ENCODE measurements at regions not wholly inside any gene's neighbourhood (a gene's known extent, or its start where the extent isn't known, plus 50 kb on each side); places are given as distances from the start of the nearest gene placed in this dataset.
"Not testable (repeated sequence)": the region's sequence is repeated elsewhere in the genome, so short reads cannot be mapped to it uniquely, and the experiment has no call there.

DNA sequence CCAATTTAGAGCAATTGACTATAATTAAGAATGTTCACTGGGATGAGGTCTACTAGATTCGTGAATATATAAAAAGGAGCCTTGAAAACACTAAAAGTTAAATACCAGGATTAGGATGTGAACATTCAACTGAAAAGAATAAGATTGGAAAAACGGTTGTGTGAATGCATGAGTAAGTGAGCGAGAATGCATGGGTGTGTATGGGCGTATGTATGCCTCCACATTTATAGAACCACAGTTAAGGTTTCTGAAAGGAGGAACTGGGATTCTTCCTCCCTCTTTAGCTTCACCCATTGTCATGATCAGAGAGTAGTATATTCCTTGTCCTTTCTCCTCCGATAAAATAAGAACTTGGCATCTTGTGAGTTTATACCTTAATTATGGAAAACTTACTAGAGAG, 151.1 kb upstream of the UBE2E3 start:
- peak; percentile 80 for ATAC-seq

DNA sequence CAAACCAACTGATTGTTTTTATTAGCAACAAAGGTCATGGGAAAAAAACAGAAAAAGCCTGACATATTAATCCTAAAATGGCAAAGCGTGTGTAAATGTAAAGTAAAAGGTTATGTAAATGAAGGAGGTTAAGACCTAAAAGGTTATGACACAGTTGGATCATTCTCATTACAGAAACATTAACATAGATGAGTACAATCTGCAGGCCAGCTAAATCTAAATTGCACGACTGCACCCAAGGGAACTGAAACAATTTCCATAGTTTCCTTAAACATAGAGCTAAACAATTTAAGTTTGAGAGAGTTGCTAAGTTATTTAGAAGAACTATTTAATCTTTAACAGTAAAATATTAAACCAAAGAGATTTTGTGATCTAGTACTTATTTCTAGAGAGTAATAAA, 151.6 kb upstream of the UBE2E3 start:
- ATAC-seq: no peak

DNA sequence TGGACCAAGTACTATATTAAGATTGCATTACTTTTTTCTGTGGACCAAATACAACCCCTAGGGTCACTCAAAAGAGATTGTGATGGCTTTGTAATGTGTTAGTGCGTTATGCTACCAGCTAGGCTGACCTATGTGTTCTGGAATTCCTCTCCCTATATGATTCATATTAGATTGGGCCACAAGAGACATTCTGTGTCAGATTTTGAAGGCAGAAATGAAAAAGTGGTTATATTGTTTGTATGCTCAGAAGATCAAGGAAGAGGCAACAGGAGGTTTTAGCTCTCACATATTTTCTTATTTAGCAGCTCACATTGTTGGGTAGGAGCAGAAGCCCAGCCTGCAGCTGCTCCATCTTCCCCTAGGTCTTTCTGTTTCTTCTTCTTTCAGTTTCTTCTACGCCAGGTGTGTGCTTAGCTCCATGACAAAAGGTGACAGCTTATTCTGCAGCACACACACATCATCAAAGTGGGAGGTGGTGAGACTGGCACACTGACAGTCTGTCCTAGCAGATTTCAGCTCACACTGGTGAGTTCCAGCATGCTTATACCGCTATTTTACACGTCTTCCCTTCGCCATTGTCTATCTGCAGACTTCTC, 156.8 kb upstream of the UBE2E3 start:
- no peak for ATAC-seq

DNA sequence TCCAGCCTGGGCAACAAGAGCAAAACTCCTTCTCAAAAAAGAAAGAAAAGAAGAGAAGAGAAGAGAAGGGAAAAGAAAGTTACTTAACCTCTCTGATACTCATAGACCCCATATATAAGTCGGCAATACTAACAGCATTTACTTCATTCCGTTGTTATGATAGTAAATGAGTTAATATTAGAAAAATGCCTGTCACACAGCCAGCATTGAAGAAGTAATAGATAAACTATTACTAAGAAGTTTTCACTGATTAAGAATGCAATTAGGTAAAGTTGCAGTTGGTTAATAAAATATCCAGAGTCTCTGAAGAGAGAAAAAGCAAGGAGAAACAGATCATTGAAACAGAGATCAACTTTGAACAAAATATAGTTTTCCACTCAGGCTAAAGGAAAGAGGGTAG, 161.3 kb upstream of the UBE2E3 start:
- ATAC-seq: no peak

DNA sequence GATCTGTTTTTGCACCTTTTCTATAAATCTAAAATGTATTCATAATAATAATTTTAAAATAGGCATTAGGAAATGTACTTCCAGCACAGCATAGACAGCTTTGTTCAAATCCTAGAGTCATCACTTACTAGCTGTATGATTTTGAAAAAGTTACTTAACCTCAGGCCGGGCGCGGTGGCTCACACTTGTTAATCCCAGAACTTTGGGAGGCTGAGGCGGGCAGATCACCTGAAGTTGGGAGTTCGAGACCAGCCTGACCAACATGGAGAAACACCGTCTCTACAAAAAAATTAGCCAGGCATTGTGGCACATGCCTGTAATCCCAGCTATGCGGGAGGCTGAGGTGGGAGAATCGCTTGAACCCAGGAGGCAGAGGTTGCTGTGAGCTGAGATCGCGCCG, 161.7 kb upstream of the UBE2E3 start:
- not testable (repeated sequence) for ATAC-seq

DNA sequence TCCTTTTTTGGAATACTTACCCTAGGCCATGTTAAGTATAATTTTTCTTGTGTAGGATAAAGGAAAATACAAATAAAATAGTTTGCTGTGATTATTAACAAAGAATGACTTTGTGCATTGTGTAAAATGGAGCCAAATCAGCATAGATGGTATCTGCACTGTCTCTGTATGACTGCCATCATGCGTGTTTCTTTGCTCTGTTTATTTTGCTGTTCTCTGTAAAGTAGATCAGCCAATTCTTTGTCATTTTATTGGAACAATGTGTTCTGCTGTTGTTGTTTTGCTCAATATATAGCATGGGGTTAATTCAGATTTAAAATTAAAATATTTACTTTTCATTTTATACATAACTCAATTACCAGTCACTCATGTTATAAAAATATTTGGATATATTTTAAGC, 181.3 kb upstream of the UBE2E3 start:
- ATAC-seq: no peak

DNA sequence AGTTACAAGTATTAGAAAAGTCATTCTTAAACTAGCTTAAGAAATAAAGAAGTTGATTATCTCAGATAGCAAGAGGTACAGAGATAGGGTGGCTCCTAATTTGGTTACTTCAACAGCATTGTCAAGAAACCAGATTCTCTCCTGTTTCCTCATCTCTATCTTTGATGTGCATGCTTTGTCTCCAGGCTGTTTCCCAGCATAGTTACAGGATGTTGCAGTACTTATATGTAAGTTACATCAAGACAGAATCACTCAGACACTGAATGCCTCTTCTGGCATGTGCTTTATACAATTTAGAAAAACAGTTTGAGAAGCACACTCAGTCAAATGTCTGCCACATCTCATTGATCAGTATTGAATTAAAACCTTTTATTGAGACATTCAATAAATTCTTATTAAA, 189.5 kb upstream of the UBE2E3 start:
- ATAC-seq: no peak

DNA sequence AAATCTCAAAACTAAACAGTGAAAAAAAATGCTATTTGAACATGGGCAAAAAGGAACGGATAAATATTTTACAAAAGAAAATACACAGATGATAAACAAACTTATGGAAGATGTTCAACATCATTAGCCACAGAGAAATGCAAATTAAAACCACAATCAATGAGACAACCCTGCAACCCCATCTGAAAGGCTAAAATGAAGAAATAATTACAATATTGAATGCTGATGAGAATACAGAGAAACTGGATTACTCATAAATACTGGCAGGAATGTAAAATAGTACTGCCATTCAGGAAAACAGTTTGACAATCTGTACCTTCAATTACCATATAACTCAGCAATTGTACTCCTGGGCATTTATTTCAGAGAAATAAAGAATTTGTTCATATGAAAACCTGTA, 193.1 kb upstream of the UBE2E3 start:
- no peak for ATAC-seq

DNA sequence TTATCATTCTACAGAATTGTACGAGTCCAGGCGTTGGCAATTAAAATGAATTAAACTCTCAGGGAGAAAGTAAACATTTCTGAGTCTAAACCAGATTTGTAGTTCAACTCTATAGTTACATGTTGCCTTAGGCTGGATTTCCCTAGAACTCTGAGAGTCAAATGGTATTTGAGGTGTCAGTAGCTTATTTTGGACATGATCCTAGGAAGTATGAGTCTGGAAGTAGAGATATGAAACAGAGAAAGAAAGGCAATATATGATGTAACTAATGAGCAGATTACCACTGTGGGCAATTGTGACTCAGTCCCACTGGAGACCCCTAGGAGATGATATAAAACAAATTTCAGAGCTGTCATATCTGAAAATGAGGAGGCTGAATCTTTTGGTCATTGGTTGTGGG, 199.1 kb upstream of the UBE2E3 start:
- ATAC-seq: no peak

DNA sequence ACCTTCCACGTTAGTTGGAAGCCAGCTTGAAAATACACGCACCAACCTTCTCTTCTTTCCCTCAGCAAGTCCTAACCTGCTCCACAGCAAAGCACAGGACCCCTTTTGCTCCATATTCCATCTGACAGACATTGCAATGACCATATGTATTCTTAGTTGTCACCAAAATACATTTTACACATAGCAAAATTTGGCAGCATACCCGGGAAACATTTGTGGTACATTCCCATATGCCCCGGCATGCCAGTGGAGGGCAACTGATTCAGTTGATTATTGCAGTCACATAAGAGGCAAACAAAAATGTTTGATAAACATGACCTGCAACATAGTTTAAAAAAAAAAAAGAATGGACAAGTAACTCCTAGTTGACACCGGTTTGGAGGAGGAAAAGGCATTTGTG, 202.1 kb upstream of the UBE2E3 start:
- ATAC-seq: no peak

DNA sequence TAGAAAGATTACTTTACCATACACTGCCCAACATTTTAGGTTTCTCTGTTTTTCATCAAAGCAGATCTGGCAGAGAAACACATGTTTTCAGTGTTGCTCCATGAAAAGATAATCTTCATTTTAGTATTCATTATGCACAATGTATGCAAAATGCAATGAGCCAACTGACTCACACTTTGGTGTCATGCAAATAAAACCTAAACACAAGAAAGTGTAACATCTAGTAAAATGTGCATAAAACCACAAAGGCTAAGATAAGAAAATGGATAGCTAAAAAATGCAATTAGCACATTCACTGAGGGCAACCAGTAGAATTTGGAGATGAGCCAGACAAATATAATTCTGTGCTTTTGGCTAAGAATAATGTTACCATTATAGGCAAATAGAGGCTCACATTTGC, 203.5 kb upstream of the UBE2E3 start:
- no peak for ATAC-seq

DNA sequence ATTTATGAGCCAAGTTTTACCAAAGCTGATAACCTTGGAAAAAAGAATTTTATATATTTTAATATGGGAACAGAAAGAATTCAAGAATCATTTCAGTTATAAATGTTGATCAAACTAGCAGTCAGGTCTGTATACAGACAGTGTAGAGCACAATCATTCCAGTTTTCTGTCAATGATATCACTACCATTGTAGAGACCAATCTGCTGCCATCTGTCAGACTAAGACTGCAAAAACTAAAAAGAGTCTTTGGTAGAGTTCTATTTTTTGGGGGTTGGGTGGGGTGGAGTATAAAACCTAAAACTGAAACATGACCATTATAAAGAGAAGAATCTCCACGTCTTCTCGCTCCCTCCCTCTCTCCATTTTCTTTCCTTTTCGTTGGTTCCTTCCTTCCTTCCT, 204.7 kb upstream of the UBE2E3 start:
- ATAC-seq: no peak

DNA sequence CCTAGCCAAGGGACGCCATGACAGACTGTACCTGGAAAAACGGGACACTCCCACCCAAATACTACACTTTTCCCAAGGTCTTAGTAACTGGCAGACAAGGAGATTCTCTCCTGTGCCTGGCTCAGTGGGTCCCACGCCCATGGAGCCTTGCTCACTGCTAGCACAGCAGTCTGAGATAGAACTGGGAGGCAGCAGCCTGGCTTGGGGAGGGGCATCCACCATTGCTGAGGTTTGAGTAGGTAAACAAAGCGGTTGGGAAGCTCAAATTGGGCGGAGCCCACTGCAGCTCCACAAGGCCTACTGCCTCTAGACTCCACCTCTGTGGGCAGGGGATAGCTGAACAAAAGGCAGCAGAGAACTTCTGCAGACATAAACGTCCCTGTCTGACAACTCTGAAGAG, 215.1 kb upstream of the UBE2E3 start:
- ATAC-seq: not testable (repeated sequence)

DNA sequence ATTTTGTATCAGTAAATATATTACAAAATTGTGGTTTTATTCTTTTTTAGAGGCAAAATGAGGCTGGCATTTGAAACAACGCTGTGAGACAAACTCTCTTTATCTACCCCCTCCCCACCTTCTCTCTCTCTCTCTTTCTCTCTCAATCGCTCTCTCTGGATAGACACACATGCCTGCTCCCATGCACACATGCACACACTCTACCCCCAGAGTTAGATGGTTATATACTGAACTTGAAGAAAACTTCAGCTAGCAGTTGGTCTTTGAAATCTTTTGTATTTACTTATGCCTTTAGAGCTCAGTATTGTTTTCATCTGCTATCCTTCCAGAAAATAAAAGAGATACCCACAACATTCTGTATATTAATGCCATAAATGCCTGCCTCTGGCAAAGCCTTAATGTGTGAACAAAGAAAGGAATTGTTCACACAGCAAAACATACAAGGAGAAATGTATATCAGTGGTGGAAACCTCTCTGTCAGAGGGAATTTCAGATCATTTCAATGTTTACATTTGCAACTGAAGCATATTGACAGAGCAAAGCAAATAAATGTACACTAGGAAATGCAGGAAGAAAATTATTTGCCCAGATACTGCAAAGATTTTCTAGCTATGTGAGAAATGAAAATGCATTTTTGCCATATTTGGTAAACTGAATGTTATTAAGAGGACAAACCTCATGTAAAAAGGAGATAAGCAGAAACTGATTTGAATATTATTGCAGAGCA, 217.0 kb upstream of the UBE2E3 start:
- ATAC-seq: no peak

DNA sequence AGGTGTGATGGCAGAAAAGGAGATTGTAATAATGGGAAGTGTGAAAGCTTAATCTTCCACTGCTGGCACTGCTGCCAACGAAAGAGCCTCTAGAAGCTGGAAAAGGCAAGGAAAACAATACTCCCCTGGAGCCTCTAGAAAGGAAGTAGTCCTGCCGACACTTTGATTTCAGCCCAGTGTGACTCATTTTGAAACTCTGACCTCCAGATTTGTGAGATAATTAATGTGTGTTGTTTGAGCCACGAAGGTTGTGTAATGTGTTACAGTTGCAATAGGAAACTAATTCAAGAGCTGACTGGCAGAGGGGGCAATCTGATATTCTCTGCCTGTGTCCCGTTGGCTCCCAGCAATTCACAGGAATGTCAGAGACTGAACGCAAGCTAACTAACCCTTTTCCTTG, 219.2 kb upstream of the UBE2E3 start:
- ATAC-seq: no peak

DNA sequence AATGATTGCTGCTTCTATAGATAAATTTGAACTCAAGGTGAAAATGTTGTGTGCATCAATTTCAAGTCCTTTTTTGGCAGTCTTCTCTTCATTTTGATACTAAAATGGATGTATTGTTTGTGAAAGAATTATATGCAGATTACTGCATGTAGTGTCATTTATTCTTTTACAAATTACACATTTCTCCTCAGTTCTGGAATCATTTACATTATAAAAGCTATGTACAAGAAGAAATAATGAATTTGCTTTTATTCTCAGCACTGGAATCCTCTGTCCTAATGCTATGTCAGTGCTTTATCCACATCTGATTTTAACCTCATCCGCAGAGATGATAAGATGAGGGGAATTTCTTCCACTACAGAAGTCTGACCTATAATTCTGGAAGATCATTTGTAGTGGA, 220.8 kb upstream of the UBE2E3 start:
- ATAC-seq: no peak

DNA sequence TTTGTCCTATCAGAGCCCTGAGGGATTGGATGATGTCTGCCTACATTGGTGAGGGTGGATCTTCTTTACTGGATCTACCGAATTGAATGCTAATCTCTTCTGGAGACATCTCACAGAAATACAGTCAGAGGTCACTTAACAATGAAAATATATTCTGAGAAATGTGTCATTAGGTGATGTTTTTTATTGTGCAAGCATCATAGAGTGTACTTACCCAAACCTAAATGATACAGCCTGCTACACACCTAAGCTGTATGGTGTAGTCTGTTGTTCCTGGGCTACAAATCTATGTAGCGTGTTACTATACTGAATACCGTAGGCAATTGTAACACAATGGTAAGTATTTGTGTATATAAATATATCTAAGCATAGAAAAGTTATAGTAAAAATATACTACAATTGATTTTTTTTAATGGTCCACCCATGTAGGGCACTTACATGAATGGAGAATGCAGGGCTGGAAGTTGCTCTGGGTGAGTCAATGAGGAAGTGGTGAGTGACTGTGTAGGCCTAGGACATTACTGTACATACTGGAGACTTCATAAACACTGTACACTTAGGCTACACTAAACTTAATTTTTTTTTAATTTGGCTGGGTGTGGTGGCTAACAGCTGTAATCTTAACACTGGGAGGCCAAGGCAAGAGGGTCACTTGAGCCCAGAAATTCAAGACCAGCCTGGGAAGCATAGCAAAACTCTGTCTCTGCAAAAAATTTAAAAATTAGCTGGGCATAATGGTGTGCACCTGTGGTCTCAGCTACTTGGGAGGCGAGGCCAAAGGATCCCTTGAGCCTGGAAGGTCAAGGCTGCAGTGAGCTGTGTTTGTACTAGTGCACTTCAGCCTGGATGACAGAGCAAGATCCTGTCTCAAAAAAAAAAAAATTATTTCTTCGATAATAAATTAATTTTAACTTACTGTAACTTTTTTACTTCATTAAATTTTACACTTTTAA, 226.3 kb upstream of the UBE2E3 start:
- peak; percentile 52 for ATAC-seq

DNA sequence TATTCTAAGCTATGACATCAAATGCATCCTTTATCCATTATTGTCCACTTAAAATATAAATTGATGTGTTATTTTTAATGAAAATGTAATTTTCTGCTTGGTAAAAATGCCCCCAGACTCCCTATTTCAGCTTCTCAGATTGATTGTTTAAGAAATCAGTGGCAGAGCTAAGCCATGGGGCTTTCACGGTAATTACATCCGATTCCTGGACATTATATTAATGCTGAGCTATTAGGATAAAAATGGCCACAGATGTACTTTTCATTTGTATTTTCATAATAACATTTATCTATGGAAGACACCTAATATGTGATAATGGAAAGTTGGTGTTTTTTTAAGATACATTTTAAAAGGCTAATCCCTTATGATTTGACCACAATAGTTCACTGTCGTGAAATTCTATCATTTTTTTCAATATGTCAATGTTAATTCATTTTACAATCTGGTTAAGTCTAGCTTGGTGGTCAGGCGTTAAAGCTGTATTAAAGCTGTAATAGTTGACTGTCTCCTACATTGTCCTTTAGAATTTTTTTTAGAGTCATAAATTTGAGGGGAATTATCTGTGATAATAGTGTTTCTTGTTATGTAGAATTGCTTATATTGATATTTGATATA, 229.0 kb upstream of the UBE2E3 start:
- ATAC-seq: no peak

DNA sequence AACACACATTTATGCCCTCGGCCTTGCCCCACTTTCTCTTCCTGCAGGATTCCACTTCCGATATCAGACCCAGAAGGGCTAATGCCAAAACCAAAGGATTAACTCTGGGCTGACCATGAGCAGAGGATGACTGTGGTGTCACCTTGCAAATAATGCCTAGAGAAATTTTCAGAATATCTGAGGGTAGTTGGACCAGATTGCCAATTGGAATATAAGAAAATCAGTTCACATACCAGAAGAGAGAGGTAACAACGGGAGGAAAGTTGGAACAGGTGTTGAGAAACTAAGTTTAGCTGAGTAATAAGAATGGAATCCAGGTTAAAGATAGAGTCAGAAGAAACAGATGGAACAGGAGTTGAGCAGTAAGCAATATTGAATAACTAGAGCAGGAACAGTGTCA, 232.7 kb upstream of the UBE2E3 start:
- ATAC-seq: no peak

DNA sequence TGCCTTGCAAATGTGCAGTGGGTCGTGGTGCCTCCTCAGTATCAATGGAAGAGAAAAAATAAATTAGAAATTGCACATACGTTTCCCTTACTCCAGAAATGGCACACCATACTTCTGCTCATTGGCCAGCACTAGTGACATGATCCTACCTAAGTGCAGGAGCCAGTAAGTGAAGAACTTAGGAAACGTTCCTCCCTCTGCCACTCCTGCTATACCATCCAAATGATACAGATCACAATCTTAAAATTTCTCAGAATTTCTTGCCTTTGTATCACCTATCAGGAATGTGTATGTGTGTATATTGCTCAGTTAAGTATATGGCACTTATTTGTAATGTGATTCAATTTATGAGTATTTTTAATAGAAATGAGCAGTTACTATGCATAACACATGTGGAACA, 237.0 kb upstream of the UBE2E3 start:
- ATAC-seq: no peak

DNA sequence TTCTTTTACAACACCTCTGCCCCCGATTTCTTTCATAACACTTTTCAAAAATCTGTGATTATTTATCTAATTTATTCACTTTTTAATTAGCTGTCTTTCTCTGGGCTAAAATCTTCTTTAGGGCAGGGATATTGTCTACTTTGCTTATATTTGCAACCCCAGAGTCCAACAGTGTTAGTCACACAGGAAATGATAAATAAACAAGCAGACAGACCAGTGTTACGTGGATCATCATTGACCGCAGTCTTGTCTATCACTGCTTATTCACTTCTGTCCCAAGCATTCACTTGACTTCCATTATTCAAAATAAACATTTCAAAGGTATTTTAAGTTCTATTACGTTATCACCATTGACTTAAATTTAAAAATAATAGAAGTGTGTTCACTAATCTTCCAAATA, 237.6 kb upstream of the UBE2E3 start:
- no peak for ATAC-seq

DNA sequence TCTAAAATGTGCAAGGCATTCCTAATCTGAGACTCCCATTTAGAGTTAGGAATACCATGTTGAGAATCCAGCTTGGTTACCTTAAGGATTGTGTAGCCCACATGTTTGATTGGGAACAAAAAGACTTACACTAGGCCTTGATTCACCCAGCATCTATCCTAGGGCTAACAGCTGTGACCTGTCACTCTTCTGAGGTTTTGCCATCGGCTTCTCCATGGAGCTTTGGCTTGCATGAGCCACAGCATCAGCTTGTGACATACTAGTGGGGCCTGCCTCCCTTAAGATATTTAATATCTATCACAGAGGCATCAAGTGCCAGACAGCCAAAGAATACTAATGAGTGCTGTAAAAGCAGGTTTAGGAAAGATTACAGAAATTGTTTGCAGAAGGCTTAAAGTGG, 241.3 kb upstream of the UBE2E3 start:
- peak; percentile 33 for ATAC-seq

DNA sequence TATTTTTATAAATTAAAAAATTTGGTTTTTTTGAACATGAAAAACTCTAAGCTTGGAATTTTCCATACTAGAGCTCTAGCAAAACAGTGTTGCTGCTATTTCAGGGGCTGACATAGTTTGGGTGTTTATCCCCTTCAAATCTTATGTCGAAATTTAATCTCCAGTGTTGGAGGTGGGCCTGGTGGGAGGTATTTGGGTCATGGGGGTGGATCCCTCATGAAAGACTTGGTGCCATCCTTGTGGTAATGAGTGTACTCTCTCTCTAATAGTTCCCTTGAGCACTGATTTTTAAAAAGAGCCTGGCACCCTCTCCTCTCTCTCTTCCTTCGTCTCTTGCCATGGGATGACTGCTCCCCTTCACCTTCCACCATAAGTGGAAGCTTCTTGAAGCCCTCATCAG, 244.6 kb upstream of the UBE2E3 start:
- no peak for ATAC-seq

Data from esophagus mucosa (tissue), 1 donor.